Small intestine (tissue), 7 donors: ENCODE measurements at regions not wholly inside any gene's neighbourhood (a gene's known extent, or its start where the extent isn't known, plus 50 kb on each side); places are given as distances from the start of the nearest gene placed in this dataset.
"Not testable (repeated sequence)": the region's sequence is repeated elsewhere in the genome, so short reads cannot be mapped to it uniquely, and the experiment has no call there.

Experiments
- DNase-seq, 2 donors: peaks; one replicate each; pipeline versions ENCODE4 v3.0.0 to v3.0.0-alpha.2; 2013
- FAIRE-seq: peaks from 2 replicates; lab custom pipeline; 2012; peaks lifted over from hg19 to GRCh38; lab: Jason Lieb, UNC
- H3K27ac ChIP-seq, 3 donors: one replicate each; pipeline ENCODE4 v1.5.1; 2013; ENCODE audit warnings: low read length in 2 of 3, mild to moderate bottlenecking in 2 of 3, control low read depth in 1 of 3, inconsistent platforms in 1 of 3, low read depth in 1 of 3, moderate library complexity in 1 of 3
- H3K27me3 ChIP-seq, 3 donors: one replicate each; pipeline ENCODE4 v1.6.1; 2013; ENCODE audit warnings: low read length in 3 of 3, inconsistent platforms in 1 of 3; ENCODE audit not compliant: control insufficient read depth in 3 of 3, insufficient read depth in 3 of 3
- H3K36me3 ChIP-seq, 3 donors: one replicate each; pipeline ENCODE4 v1.6.1; 2013; ENCODE audit warnings: low read length in 3 of 3, inconsistent platforms in 1 of 3, low read depth in 1 of 3, mild to moderate bottlenecking in 1 of 3, moderate library complexity in 1 of 3; ENCODE audit not compliant: control insufficient read depth in 3 of 3, insufficient read depth in 2 of 3
- H3K4me1 ChIP-seq, 3 donors: one replicate each; pipeline ENCODE4 v1.6.1; 2013; ENCODE audit warnings: low read length in 2 of 3, inconsistent platforms in 1 of 3, low read depth in 1 of 3, mild to moderate bottlenecking in 1 of 3, moderate library complexity in 1 of 3; ENCODE audit not compliant: control insufficient read depth in 3 of 3, insufficient read depth in 2 of 3
- H3K4me3 ChIP-seq, 3 donors: one replicate each; pipeline ENCODE4 v1.5.1; 2013; ENCODE audit warnings: low read length in 3 of 3, control low read depth in 1 of 3, inconsistent platforms in 1 of 3, low read depth in 1 of 3, mild to moderate bottlenecking in 1 of 3, moderate library complexity in 1 of 3
- H3K9me3 ChIP-seq, 2 donors: one replicate each; pipeline ENCODE4 v1.6.1; 2013; ENCODE audit warnings: low read depth in 1 of 2, low read length in 1 of 2; ENCODE audit not compliant: control insufficient read depth in 2 of 2, insufficient read depth in 1 of 2
- WGBS, 3 donors: extraction: QIAGEN DNeasy Blood & Tissue Kit; methylation state at CpG; one replicate each; pipeline ENCODE4 v1.1.7; 2013; 5-methylcytosine and 5-hydroxymethylcytosine counted together
- donor health status: healthy with polysubstance abuse.
- donor health status: control.
- donor health status: control.
- donor health status: Bipolar disorder and iron deficiency.
- donor health status: healthy.

DNA sequence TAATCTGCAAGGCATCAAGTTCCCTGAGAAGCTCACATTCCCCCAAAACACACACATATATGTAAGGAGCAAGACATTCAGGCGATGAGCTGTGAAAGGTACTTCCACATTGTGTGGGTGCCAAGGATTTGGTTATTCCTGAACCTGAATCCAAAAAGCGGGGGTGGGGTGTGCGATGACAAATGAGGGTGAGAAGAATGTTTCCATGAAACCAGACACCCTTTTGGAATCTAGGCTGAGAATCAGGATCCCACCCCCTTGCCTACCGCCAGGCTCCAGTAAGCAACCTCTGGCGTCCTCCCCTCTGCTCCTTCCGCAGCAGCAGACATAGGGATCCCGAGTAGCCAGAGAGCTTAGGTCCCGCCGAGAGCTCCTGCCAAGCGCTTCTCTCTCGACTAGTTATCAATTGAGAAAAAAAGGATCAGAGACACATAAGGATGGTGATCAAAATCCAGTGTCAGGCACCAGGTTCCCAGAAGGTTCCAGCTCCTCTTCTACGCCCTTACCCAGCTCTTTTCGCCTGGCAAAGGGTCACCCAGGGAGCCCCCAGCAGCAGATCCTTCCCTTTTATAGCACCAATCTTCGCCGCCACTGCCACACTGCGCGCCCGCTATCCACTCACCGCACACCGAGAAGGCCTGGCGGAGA lies 191.1 kb downstream of the USP22 start:
- H3K4me3 ChIP-seq: peak overlapping the region in 1 of 3 donors; percentile 26
- not testable (repeated sequence) for FAIRE-seq, DNase-seq, H3K27ac ChIP-seq, H3K36me3 ChIP-seq, H3K4me1 ChIP-seq, H3K9me3 ChIP-seq
- H3K27me3 ChIP-seq: peaks cover 0 to 13% (median 9%) of the 10 kb centered on the region in 3 donors
- 5 to 14% (median 9%) methylated on average over 21 of the region's 21 CpGs for WGBS, 3 donors

DNA sequence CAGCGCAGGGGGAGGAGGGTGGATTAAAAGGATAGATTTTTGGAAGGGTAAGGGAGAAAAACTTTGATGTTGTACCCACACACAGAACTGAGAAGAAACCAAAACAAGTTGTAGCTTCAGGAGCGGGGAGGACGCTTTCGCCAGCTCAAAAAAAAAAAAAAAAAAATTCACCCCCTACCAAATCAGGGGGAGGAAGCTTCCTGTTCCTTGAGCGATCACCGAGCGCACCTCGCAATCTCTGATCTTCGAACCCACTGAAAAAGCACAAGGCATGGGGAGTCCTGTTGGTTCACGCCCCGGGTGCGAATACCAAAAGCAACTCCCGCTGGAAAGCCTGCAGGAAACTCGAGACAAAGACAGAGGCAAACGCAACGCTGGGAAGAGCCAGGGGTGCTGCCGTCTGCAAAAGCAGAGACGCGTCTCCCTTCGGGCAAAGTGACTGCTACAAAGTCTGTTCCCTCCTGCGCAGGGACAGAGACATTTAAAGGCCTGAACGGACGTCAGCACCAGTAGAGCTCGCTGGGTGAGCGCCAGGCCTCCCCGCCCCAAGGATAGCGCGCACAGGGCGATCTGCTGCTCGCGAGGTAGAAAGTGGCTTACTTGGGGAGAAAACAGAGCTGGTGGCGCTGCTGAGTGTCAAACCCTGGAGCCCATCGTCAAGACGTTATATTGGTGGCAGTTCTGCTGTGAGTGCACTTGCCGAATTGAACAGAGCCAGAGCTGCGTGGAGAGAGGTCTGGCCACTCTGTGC lies 190.4 kb downstream of the USP22 start:
- Histone ChIP-seq H3K9me3 (no peaks in the 10 kb centered on the region), H3K4me1 (no peaks in the 10 kb centered on the region), H3K36me3 (no peaks in the 10 kb centered on the region), H3K27ac (no peak overlapping the region), H3K27me3 (peaks cover 0 to 13% (median 9%) of the 10 kb centered on the region in 3 donors), H3K4me3 (peak overlapping the region in 1 of 3 donors; percentile 26)
- DNase-seq (peak in 1 of 2 donors; percentile 39), FAIRE-seq (no peak)
- 2% methylated on average over 34 to 36 of the region's 36 CpGs for WGBS, 3 donors

DNA sequence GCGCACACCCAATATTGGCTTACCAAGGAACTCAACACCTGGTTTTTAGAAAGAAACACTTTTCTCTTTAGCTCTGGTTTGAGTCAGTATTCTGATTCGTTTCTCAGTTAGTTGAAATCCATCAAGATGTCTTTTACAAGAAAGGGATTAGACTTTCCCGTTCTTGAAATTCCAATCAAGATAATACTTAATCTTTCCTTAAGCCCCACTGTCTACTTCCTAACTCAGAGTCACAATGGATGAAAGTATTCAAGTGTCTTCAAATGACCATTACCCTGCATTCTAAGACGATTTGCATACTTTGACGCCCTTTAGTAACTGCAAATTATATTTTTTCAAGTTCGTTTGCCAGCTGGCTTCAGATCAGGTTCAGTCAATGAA lies 189.8 kb downstream of the USP22 start:
- FAIRE-seq: no peak
- no peak overlapping the region for H3K27ac ChIP-seq
- H3K27me3 ChIP-seq: peaks cover 0 to 13% (median 9%) of the 10 kb centered on the region in 3 donors
- H3K4me1 ChIP-seq: no peaks in the 10 kb centered on the region
- 11 to 20% (median 12%) methylated on average over 6 of the region's 6 CpGs for WGBS, 3 donors
- peak overlapping the region in 1 of 3 donors; percentile 26 for H3K4me3 ChIP-seq
- no peaks in the 10 kb centered on the region for H3K9me3 ChIP-seq
- H3K36me3 ChIP-seq: no peaks in the 10 kb centered on the region
- no peak for DNase-seq

DNA sequence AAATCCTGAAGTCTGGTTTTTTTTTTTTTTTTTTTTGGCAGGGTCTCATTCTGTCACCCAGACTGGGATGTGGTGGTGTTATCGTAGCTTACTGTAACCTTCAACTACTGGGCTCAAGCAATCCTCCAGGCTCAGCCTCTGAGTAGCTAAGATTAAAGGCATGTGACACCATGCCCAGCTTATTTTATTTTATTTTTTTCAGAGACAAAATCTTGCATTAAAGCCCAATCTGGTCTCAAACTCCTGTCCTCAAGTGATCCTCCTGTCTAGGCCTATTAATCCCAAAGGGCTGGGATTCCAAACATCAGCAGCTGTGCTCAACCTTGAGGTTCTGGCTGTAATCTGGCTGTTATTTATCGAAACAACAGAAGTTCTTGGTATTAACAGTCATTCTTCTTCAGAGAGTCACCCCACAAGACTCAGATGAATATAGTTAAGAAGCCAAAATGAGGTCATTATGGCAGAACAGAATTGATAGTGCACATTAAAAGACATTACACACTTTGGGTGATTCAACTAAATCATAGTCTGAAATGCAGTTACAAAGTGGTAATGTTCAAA lies 186.8 kb downstream of the USP22 start:
- not testable (repeated sequence) for H3K4me1 ChIP-seq, FAIRE-seq, H3K27ac ChIP-seq, H3K36me3 ChIP-seq, H3K9me3 ChIP-seq, DNase-seq, H3K4me3 ChIP-seq
- WGBS, 3 donors: 82 to 88% (median 84%) methylated on average over 2 of the region's 2 CpGs
- peaks cover 0 to 13% (median 9%) of the 10 kb centered on the region in 3 donors for H3K27me3 ChIP-seq

DNA sequence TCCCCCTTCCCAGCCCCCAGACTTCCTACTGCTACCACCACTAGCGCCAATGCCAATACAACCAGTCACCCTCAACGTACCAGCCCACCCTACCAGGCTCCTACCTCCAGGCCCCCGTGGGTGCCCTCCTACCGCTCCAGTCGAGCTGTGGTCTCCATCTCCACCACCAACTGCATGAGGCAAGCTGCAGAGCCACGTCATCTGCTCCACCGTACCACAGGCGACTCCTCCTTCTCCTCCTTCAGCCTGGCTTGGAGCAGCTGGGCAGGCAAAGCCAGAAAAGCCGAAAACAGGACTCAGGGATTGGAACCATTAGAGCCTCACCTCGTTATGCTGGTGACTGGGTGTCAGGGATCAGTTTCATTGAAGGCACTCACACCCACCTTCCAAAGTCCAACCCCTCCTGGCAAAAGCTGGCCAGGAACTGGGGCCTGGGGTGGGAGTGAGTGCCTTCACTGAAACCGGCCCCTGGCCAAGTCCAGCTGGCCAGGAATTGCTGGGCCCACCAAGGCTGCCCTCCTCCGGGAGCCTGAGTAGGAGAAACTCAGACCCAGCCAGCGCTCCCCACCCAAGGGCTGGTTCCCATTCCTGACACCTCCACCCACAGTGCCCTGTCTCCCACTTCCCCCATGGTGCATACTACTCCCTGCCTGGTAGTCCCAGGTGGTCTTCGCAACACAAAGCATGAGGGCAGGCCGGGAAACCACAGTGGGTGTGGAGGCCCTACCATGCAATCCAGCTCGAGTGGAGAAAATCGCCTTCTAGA lies 176.2 kb downstream of the USP22 start:
- WGBS, 3 donors: 73 to 83% (median 76%) methylated on average over 17 of the region's 17 CpGs
- not testable (repeated sequence) for DNase-seq

DNA sequence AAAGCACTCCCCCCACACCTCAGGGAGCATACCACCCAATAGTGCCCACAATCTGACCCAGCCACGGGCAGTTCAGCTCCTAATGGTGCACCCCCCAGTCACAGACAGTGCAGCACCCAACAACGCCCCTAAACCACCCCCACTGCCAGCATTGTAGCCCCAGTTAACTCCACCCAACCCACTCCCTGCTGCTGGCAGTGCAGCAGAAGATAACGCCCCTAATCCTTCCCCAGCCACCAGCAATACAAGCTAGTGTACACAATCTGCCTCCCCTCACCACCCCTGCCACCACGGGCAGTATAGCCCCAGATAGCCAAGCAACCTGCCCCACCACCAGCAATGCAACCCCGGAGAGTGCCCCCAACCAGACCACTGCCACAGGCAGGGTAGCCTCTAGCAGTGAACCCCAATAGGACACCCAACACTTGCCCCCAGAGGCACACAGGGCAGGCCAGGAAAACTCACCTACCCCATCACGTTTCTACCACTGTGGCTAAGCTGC lies 175.3 kb downstream of the USP22 start:
- not testable (repeated sequence) for H3K36me3 ChIP-seq, H3K27ac ChIP-seq, H3K4me1 ChIP-seq, FAIRE-seq, H3K9me3 ChIP-seq, H3K27me3 ChIP-seq, DNase-seq, H3K4me3 ChIP-seq
- WGBS, 3 donors: 54 to 72% (median 57%) methylated on average over 6 of the region's 6 CpGs

More for the DNA sequence above, 176.2 kb downstream of the USP22 start:
- not testable (repeated sequence) for H3K36me3 ChIP-seq, FAIRE-seq, H3K9me3 ChIP-seq, H3K4me3 ChIP-seq, H3K27me3 ChIP-seq, H3K4me1 ChIP-seq, H3K27ac ChIP-seq

DNA sequence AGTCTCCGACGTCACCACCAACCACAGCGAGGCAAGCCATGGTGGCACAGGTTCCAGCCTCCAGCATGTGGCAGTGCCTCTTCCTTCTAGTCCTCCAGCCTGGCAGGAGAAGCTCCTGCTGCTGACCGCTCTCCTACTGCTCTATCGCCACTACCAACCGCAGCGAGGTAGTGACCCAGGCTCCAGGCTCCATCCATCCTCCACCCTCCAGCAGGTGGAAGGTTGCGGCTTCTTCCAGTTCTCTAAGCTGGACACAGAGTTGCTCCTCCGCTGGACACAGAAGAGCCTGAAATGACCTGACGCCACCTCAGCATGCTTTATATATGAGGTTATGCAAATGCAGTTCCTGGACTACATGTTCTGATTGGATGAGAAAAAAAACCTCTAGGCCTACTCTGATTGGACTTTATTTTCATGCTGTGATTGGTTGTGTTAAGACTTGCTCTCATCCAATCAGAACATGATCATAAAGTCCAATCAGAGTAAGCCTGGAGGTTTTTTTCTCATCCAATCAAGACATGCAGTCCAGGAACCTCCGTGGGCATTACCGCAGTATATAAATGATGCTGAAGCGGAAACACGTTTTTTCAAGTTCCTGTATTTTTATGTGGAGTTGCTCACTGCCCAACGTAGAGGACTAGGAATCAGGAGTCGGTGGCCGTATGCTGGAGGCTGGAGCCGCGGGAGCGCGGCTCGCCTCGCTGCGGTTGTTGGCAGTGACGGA lies 174.7 kb downstream of the USP22 start:
- 93 to 94% (median 93%) methylated on average over 25 of the region's 25 CpGs for WGBS, 3 donors
- H3K4me3 ChIP-seq, H3K4me1 ChIP-seq, H3K36me3 ChIP-seq, FAIRE-seq, H3K9me3 ChIP-seq, DNase-seq, H3K27me3 ChIP-seq, H3K27ac ChIP-seq: not testable (repeated sequence)
